Ascending aorta (tissue), 2 donors: ENCODE measurements at regions not wholly inside any gene's neighbourhood (a gene's known extent, or its start where the extent isn't known, plus 50 kb on each side); places are given as distances from the start of the nearest gene placed in this dataset.

Source experiments
- DNase-seq, 2 donors: peaks; one replicate each; pipeline ENCODE4 v3.0.0-alpha.2; 2019; ENCODE audit warnings: low spot score in 2 of 2
- H3K27ac ChIP-seq, 2 donors: fragments of 200-600 bp; sonication (generic); one replicate each; pipeline ENCODE4 v1.5.1; 2016 to 2017; ENCODE audit warnings: mild to moderate bottlenecking in 1 of 2
- H3K27me3 ChIP-seq: fragments of 200-600 bp; sonication (generic); one replicate; pipeline ENCODE4 v1.5.1; 2017
- H3K36me3 ChIP-seq, 2 donors: fragments of 200-600 bp; sonication (generic); one replicate each; pipeline ENCODE4 v1.5.1; 2016
- H3K4me1 ChIP-seq, 2 donors: fragments of 200-600 bp; sonication (generic); one replicate each; pipeline ENCODE4 v1.5.1; 2016 to 2017; ENCODE audit warnings: mild to moderate bottlenecking in 1 of 2
- H3K4me3 ChIP-seq, 2 donors: fragments of 200-600 bp; sonication (generic); one replicate each; pipeline ENCODE4 v1.5.1; 2016 to 2017; ENCODE audit warnings: mild to moderate bottlenecking in 1 of 2
- H3K9me3 ChIP-seq, 2 donors: fragments of 200-600 bp; sonication (generic); one replicate each; pipeline ENCODE4 v1.5.1; 2016
- CTCF ChIP-seq, 3 experiments: fragments of 200-600 bp in 2 of 3; fragments of 450-650 bp in 1 of 3; sonication (generic) in 2 of 3; IDR thresholded peaks; one replicate each; pipeline ENCODE4 v1.5.1; 2016 to 2019; ENCODE audit warnings: antibody characterized with exemption in 3 of 3, mild to moderate bottlenecking in 1 of 3, moderate library complexity in 1 of 3
- intact Hi-C: fragments of 100-400 bp; cut with DNase I; formaldehyde crosslinking; loops from one replicate; pipeline ENCODE4 v1.15.1; 2023

- Histone ChIP-seq H3K36me3 (peaks cover 30 to 85% of the 10 kb centered on the region in 2 donors), H3K27me3 (no peaks in the 10 kb centered on the region), H3K4me3 (no peak overlapping the region), H3K27ac (no peak overlapping the region), H3K4me1 (no peaks in the 10 kb centered on the region), H3K9me3 (no peaks in the 10 kb centered on the region)
- no peak for TF ChIP-seq CTCF (IDR thresholded peaks at IDR 0.05)
- DNase-seq = no peak
- intact Hi-C loops = no loop called here
Observed at GRCh38 chr7:130868139-130868538, 134.1 kb upstream of the KLF14 start.

GRCh38 chr7:130869918-130870317, 135.9 kb upstream of the KLF14 start:
- peaks cover 25 to 83% of the 10 kb centered on the region in 2 donors for H3K36me3 ChIP-seq
- H3K4me1 ChIP-seq = peaks cover 0 to 5% of the 10 kb centered on the region in 2 donors
- intact Hi-C loops = no loop called here
- no peak overlapping the region for H3K27ac ChIP-seq
- no peak for TF ChIP-seq CTCF (IDR thresholded peaks at IDR 0.05)
- H3K9me3 ChIP-seq = no peaks in the 10 kb centered on the region
- no peak overlapping the region for H3K4me3 ChIP-seq
- no peak for DNase-seq
- H3K27me3 ChIP-seq = no peaks in the 10 kb centered on the region

GRCh38 chr7:130872341-130872740, 138.3 kb upstream of the KLF14 start:
- Histone ChIP-seq H3K27ac (no peak overlapping the region), H3K27me3 (no peaks in the 10 kb centered on the region), H3K36me3 (peaks cover 8 to 71% of the 10 kb centered on the region in 2 donors), H3K4me3 (no peak overlapping the region), H3K9me3 (no peaks in the 10 kb centered on the region), H3K4me1 (peaks cover 0 to 9% of the 10 kb centered on the region in 2 donors)
- TF ChIP-seq CTCF (IDR thresholded peaks at IDR 0.05) = no peak
- intact Hi-C loops = no loop called here
- DNase-seq = no peak

- Histone ChIP-seq H3K27me3 (no peaks in the 10 kb centered on the region), H3K9me3 (no peaks in the 10 kb centered on the region), H3K27ac (no peak overlapping the region), H3K4me3 (no peak overlapping the region), H3K36me3 (peaks cover 3 to 71% of the 10 kb centered on the region in 2 donors), H3K4me1 (peaks cover 0 to 9% of the 10 kb centered on the region in 2 donors)
- no peak for DNase-seq
- no peak for TF ChIP-seq CTCF (IDR thresholded peaks at IDR 0.05)
- intact Hi-C loops = no loop called here
Observed at GRCh38 chr7:130872756-130873448, 138.9 kb upstream of the KLF14 start.

GRCh38 chr7:130874071-130874915, 140.3 kb upstream of the KLF14 start:
- DNase-seq = no peak
- H3K27ac ChIP-seq = no peak overlapping the region

More at GRCh38 chr7:130874071-130874915, 140.3 kb upstream of the KLF14 start:
- Histone ChIP-seq H3K4me3 (no peak overlapping the region), H3K9me3 (no peaks in the 10 kb centered on the region), H3K4me1 (peaks cover 0 to 9% of the 10 kb centered on the region in 2 donors), H3K36me3 (peaks cover 3 to 77% of the 10 kb centered on the region in 2 donors), H3K27me3 (no peaks in the 10 kb centered on the region)
- intact Hi-C loops = no loop called here
- no peak for TF ChIP-seq CTCF (IDR thresholded peaks at IDR 0.05)
